K562 (cell line): ENCODE measurements at regions not wholly inside any gene's neighbourhood (a gene's known extent, or its start where the extent isn't known, plus 50 kb on each side); places are given as distances from the start of the nearest gene placed in this dataset.

ENCODE experiments used
- BCOR ChIP-seq: fragments of 450-650 bp; IDR thresholded peaks from 2 replicates; pipeline ENCODE4 v1.6.1; 2016
- CBX1 ChIP-seq: sonication (generic); IDR thresholded peaks from 2 replicates; pipeline ENCODE4 v1.6.1; 2016; ENCODE audit warnings: antibody characterized with exemption, low read depth, mild to moderate bottlenecking
- CREM ChIP-seq: IDR thresholded peaks from 2 replicates; pipeline ENCODE4 v1.6.1; 2014; ENCODE audit warnings: antibody characterized with exemption, low read depth
- EHMT2 ChIP-seq: fragments of 450-650 bp; IDR thresholded peaks from 2 replicates; pipeline ENCODE4 v1.6.1; 2018; ENCODE audit warnings: antibody characterized with exemption
- ESRRA ChIP-seq: fragments of 450-650 bp; IDR thresholded peaks from 2 replicates; pipeline ENCODE4 v1.6.1; 2014; ENCODE audit warnings: low read depth, mild to moderate bottlenecking, moderate library complexity, borderline replicate concordance
- FUS ChIP-seq: fragments of 200-400 bp; formaldehyde crosslinking; optimal IDR thresholded peaks from 2 replicates; pipeline ENCODE3; 2017; ENCODE audit warnings: low read depth, low read length
- HDAC1 ChIP-seq, 2 experiments: fragments of 450-650 bp; IDR thresholded peaks; 2 replicates each; pipeline ENCODE4 v1.6.1; 2016 to 2017; ENCODE audit warnings: inconsistent platforms in 1 of 2, mild to moderate bottlenecking in 1 of 2, moderate library complexity in 1 of 2
- HEY1 ChIP-seq: fragments of 250-450 bp; sonication (Bioruptor Pico); IDR thresholded peaks from 2 replicates; pipeline ENCODE4 v1.5.0; 2020; ENCODE audit warnings: mild to moderate bottlenecking, moderate library complexity, borderline replicate concordance
- KDM1A ChIP-seq, 2 experiments: fragments of 450-650 bp; IDR thresholded peaks; 2 replicates each; pipeline ENCODE4 v1.6.1; 2016; ENCODE audit warnings: mild to moderate bottlenecking in 2 of 2
- KDM4B ChIP-seq, 2 experiments: fragments of 450-650 bp in 1 of 2; sonication (generic) in 1 of 2; IDR thresholded peaks; 2 replicates each; pipeline ENCODE4 v1.6.1; 2016 to 2017; ENCODE audit warnings: borderline replicate concordance in 2 of 2, antibody characterized with exemption in 1 of 2, low read depth in 1 of 2, mild to moderate bottlenecking in 1 of 2
- L3MBTL2 ChIP-seq: fragments of 450-650 bp; IDR thresholded peaks from 2 replicates; pipeline ENCODE4 v1.6.1; 2016; ENCODE audit warnings: mild to moderate bottlenecking, moderate library complexity
- LARP7 ChIP-seq: fragments of 450-650 bp; IDR thresholded peaks from 2 replicates; pipeline ENCODE4 v1.6.1; 2016
- MTA3 ChIP-seq: fragments of 450-650 bp; formaldehyde crosslinking; IDR thresholded peaks from 2 replicates; pipeline ENCODE4 v1.6.1; 2017; ENCODE audit warnings: mild to moderate bottlenecking, borderline replicate concordance
- NFE2 ChIP-seq: IDR thresholded peaks from 2 replicates; pipeline ENCODE4 v1.6.1; 2014; ENCODE audit warnings: antibody characterized with exemption, low read depth
- NR4A1 ChIP-seq, 2 experiments: fragments of 250-450 bp in 1 of 2; fragments of 450-650 bp in 1 of 2; sonication (Bioruptor Pico) in 1 of 2; IDR thresholded peaks; 2 replicates each; pipeline versions ENCODE4 v1.4.0 to v1.6.1; 2016 to 2020; ENCODE audit warnings: mild to moderate bottlenecking in 2 of 2, missing compliant biosample characterization in 1 of 2, missing genetic modification characterization in 1 of 2, moderate library complexity in 1 of 2
- PML ChIP-seq: IDR thresholded peaks from 2 replicates; pipeline ENCODE4 v1.6.1; 2012; ENCODE audit warnings: low read length, inconsistent platforms
- SIN3A ChIP-seq, 2 experiments: fragments of 150-350 bp in 1 of 2; IDR thresholded peaks; 2 replicates each; pipeline ENCODE4 v1.6.1; 2011 to 2016; ENCODE audit warnings: borderline replicate concordance in 2 of 2, low read depth in 2 of 2, low read length in 2 of 2, mild to moderate bottlenecking in 2 of 2, moderate library complexity in 2 of 2; ENCODE audit not compliant: control insufficient read depth in 1 of 2
- SIX5 ChIP-seq, 2 experiments: IDR thresholded peaks; 2 replicates each; pipeline ENCODE4 v1.6.1; 2011; ENCODE audit warnings: low read length in 2 of 2, borderline replicate concordance in 1 of 2, low read depth in 1 of 2, mild to moderate bottlenecking in 1 of 2, moderate library complexity in 1 of 2; ENCODE audit not compliant: insufficient read depth in 1 of 2
- SMARCE1 ChIP-seq: fragments of 450-650 bp; IDR thresholded peaks from 2 replicates; pipeline ENCODE4 v1.7.1; 2016; ENCODE audit warnings: mild to moderate bottlenecking
- TFAM ChIP-seq: fragments of 250-450 bp; sonication (Bioruptor Pico); conservative IDR thresholded peaks from 2 replicates; pipeline ENCODE4 v1.5.0; 2021; ENCODE audit warnings: mild to moderate bottlenecking, moderate library complexity
- TRIM24 ChIP-seq, 2 experiments: fragments of 450-650 bp; IDR thresholded peaks; 2 replicates each; pipeline ENCODE4 v1.6.1; 2016
- ZNF140 ChIP-seq: fragments of 250-450 bp; sonication (Bioruptor Pico); IDR thresholded peaks from 2 replicates; pipeline ENCODE4 v1.8.0; 2021; ENCODE audit warnings: moderate library complexity, mild to moderate bottlenecking, inconsistent platforms
- ZNF184 ChIP-seq: sonication (generic); formaldehyde crosslinking; IDR thresholded peaks from 2 replicates; pipeline ENCODE4 v1.5.0; 2020; ENCODE audit warnings: missing genetic modification reagents
- ZNF232 ChIP-seq: sonication (generic); formaldehyde crosslinking; IDR thresholded peaks from 2 replicates; pipeline ENCODE4 v1.8.0; 2022; ENCODE audit warnings: mild to moderate bottlenecking, missing genetic modification reagents
- ZNF354B ChIP-seq: fragments of 250-450 bp; sonication (Bioruptor Pico); IDR thresholded peaks from 2 replicates; pipeline ENCODE4 v1.4.0; 2020
- TF ChIP-seq, protein P1 (sequence below): fragments of 450-650 bp; IDR thresholded peaks from 2 replicates; pipeline ENCODE4 v1.6.1; 2014; ENCODE audit warnings: low read depth, mild to moderate bottlenecking, moderate library complexity, borderline replicate concordance
- TF ChIP-seq, protein P2 (sequence below): fragments of 250-450 bp; sonication (Bioruptor Pico); IDR thresholded peaks from 2 replicates; pipeline ENCODE4 v1.8.0; 2022; ENCODE audit warnings: moderate library complexity, mild to moderate bottlenecking, inconsistent platforms
- TF ChIP-seq, protein P3 (sequence below), 2 experiments: fragments of 450-650 bp in 1 of 2; sonication (generic) in 1 of 2; formaldehyde crosslinking in 1 of 2; IDR thresholded peaks in 1 of 2; conservative IDR thresholded peaks in 1 of 2; 2 replicates each; pipeline versions ENCODE4 v1.6.1 to v1.8.1; 2016 to 2023; ENCODE audit warnings: mild to moderate bottlenecking in 2 of 2, moderate library complexity in 2 of 2, inconsistent platforms in 1 of 2, missing genetic modification reagents in 1 of 2

DNA sequence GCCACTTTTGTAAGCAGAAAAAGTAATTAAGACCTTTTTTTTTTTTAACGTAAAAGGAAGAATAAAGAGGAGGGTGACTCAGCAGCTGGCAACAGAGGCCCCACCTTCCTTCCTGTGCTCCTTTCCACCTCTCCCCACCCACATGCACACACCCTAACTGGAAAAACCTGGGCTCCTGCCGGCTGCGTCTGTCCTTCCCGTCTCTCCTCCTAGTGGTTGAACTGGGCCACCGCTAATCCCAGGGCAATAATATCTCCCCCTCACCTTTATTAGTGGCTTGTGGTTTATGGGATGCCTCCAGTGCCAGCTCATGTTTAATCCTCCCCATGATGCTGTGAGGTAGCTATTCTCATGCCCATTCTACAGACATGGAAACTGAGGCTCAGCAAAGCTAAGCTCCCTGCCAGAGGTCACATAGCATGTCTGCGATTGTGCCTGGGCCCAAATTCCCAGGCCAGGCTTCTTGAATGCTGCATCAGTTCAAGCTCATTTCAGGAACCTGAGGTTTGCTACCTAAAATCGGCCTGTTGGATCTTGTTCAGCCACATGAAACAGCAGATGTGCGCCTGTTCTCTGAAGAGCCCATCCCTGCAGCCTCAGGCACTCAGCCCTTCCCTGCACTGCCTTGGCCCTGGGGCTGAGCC lies 60.9 kb upstream of the IL17B start (continued):
- TF ChIP-seq, protein P1, sequence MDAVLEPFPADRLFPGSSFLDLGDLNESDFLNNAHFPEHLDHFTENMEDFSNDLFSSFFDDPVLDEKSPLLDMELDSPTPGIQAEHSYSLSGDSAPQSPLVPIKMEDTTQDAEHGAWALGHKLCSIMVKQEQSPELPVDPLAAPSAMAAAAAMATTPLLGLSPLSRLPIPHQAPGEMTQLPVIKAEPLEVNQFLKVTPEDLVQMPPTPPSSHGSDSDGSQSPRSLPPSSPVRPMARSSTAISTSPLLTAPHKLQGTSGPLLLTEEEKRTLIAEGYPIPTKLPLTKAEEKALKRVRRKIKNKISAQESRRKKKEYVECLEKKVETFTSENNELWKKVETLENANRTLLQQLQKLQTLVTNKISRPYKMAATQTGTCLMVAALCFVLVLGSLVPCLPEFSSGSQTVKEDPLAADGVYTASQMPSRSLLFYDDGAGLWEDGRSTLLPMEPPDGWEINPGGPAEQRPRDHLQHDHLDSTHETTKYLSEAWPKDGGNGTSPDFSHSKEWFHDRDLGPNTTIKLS: no peak
- 0 out of 2 replicates have a peak, but pooled peaks have one; percentile 16 for TF ChIP-seq LARP7
- no peak for TF ChIP-seq SMARCE1
- peak; percentile 100 for TF ChIP-seq BCOR
- TF ChIP-seq TRIM24 (IDR thresholded peaks at IDR 0.05): peak in 1 of 2 experiments; percentile 50; a peak in 1 of 4 replicates
- TF ChIP-seq, protein P2, sequence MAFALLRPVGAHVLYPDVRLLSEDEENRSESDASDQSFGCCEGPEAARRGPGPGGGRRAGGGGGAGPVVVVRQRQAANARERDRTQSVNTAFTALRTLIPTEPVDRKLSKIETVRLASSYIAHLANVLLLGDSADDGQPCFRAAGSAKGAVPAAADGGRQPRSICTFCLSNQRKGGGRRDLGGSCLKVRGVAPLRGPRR (CRISPR knock-in tag): no peak
- no peak for TF ChIP-seq SIX5 (IDR thresholded peaks at IDR 0.05; ENCODE audit: borderline replicate concordance in 1 of 2, insufficient read depth in 1 of 2, low read depth in 1 of 2, low read length in 2 of 2)
- no peak for TF ChIP-seq PML
- TF ChIP-seq NFE2: peak; percentile 86
- TF ChIP-seq FUS: no peak
- peak; percentile 78; the same call in 1 of the 2 replicates for TF ChIP-seq MTA3
- no peak for TF ChIP-seq KDM4B (IDR thresholded peaks at IDR 0.05; ENCODE audit: borderline replicate concordance in 2 of 2, low read depth in 1 of 2)
- no peak for TF ChIP-seq NR4A1 (CRISPR knock-in tag; IDR thresholded peaks at IDR 0.05)
- no peak for TF ChIP-seq NR4A1 (tag; IDR thresholded peaks at IDR 0.05)
- TF ChIP-seq, protein P3, sequence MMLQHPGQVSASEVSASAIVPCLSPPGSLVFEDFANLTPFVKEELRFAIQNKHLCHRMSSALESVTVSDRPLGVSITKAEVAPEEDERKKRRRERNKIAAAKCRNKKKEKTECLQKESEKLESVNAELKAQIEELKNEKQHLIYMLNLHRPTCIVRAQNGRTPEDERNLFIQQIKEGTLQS (IDR thresholded peaks at IDR 0.05): peak; percentile 48; the same call in 1 of the 2 replicates
- TF ChIP-seq, protein P3 (CRISPR knock-in tag; conservative IDR thresholded peaks at IDR 0.05): no peak
- no peak for TF ChIP-seq EHMT2
- peak; percentile 15; the same call in 1 of the 2 replicates for TF ChIP-seq CREM
- TF ChIP-seq KDM1A (IDR thresholded peaks at IDR 0.05): peak; percentile 93 to 97
- peak; percentile 90 for TF ChIP-seq ESRRA
- TF ChIP-seq HDAC1 (IDR thresholded peaks at IDR 0.05): peak; percentile 12 to 66; a peak in 2 of 4 replicates
- 0 out of 2 replicates have a peak, but pooled peaks have one; percentile 24 for TF ChIP-seq ZNF232 (CRISPR knock-in tag)
- TF ChIP-seq HEY1 (CRISPR knock-in tag): no peak
- no peak for TF ChIP-seq ZNF140 (CRISPR knock-in tag)
- no peak for TF ChIP-seq ZNF354B (CRISPR knock-in tag)
- peak; percentile 93; the same call in 1 of the 2 replicates for TF ChIP-seq CBX1
- no peak for TF ChIP-seq SIN3A (IDR thresholded peaks at IDR 0.05; ENCODE audit: borderline replicate concordance in 2 of 2, control insufficient read depth in 1 of 2, low read depth in 2 of 2, low read length in 2 of 2)
- TF ChIP-seq ZNF184 (CRISPR knock-in tag): no peak
- 0 out of 2 replicates have a peak, but pooled peaks have one; percentile 22 for TF ChIP-seq L3MBTL2
- TF ChIP-seq TFAM (CRISPR knock-in tag): no peak
